NCI-H748 treated with DMSO at 0.1 percent for 48 hours (cell line): ENCODE measurements at regions not wholly inside any gene's neighbourhood (a gene's known extent, or its start where the extent isn't known, plus 50 kb on each side); places are given as distances from the start of the nearest gene placed in this dataset.
"Not testable (repeated sequence)": the region's sequence is repeated elsewhere in the genome, so short reads cannot be mapped to it uniquely, and the experiment has no call there.

ENCODE experiments used
- DNase-seq: peaks from one replicate; lab custom pipeline; 2025; lab: John Stamatoyannopoulos, UW

DNA sequence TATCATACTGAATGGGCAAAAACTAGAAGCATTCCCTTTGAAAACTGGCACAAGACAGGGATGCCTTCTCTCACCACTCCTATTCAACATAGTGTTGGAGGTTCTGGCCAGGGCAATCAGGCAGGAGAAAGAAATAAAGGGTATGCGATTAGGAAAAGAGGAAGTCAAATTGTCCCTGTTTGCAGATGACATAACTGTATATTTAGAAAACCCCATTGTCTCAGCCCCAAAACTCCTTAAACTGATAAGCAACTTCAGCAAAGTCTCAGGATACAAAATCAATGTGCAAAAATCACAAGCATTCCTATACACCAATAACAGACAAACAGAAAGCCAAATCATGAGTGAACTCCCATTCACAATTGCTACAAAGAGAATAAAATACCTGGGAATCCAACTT is 52.5 kb upstream of the CCDC71L start:
- not testable (repeated sequence) for DNase-seq

DNA sequence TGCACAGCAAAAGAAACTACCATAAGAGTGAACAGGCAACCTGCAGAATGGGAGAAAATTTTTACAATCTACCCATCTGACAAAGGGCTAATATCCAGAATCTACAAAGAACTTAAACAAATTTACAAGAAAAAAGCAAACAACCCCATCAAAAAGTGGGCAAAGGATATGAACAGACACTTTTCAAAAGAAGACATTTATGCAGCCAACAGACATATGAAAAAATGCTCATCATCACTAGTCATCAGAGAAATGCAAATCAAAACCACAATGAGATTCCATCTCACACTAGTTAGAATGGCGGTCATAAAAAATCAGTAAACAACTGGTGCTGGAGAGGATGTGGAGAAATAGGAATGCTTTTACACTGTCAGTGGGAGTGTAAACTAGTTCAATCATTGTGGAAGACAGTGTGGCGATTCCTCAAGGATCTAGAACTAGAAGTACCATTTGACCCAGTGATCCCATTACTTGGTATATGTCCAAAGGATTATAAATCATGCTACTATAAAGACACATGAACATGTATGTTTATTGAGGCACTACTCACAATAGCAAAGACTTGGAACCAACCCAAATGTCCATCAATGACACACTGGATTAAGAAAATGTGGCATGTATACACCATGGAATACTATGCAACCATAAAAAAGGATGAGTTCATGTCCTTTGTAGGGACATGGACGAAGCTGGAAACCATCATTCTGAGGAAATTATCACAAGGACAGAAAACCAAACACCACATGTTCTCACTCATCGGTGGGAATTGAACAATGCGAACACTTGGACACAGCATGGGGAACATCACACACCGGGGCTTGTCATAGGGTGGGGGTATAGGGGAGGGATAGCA is 53.9 kb upstream of the CCDC71L start:
- not testable (repeated sequence) for DNase-seq

DNA sequence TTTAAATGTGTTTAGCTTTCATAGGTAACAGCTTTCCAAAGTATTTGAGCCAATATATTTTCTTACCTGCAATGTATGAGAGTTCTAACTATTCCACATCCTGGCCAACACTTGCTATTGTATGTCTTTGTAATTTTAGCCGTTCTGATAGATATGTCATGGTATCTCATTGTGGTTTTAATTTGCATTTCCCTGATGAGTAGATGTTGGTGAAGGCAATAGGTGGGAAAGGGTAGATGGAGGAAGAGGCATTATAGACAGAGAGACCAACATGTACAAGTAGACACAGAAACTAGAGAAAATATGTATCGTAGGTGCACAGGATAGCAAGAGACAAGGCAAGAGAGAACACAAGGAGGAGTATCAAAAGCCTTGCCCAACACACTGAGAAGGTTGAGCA is 54.8 kb upstream of the CCDC71L start:
- no peak for DNase-seq

DNA sequence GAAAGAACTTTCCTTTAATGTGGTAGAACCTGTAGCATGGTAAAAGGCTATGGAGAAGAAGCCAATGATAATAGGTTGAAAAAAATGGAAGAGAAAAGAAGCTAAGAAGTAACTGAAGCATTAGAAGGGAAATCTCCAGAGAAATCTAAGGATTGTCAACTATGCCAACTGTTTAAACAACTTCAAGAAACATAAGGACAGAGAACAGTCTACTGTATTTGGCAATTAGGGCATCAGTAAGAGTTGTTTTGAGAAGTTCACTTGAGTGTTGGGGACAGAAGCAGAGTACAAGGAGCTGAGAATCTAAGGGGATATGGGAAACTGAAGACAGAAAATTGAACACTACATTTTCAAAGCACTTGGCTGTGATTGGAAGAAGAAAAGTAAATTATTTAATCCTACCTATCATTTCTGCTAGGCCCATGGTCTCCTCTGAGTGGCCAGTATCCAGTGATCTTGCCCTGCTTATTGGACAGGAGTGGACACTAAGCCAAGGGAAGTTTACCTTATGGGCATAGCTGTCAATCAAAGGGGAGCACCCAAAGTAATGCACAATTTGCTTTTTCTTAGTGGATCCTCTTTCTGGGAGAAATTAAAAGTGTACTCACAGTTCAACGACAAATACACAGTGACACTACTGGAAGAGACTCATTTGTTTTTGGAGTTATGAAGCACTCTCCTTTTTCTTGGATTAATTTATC is 56.4 kb upstream of the CCDC71L start:
- no peak for DNase-seq

DNA sequence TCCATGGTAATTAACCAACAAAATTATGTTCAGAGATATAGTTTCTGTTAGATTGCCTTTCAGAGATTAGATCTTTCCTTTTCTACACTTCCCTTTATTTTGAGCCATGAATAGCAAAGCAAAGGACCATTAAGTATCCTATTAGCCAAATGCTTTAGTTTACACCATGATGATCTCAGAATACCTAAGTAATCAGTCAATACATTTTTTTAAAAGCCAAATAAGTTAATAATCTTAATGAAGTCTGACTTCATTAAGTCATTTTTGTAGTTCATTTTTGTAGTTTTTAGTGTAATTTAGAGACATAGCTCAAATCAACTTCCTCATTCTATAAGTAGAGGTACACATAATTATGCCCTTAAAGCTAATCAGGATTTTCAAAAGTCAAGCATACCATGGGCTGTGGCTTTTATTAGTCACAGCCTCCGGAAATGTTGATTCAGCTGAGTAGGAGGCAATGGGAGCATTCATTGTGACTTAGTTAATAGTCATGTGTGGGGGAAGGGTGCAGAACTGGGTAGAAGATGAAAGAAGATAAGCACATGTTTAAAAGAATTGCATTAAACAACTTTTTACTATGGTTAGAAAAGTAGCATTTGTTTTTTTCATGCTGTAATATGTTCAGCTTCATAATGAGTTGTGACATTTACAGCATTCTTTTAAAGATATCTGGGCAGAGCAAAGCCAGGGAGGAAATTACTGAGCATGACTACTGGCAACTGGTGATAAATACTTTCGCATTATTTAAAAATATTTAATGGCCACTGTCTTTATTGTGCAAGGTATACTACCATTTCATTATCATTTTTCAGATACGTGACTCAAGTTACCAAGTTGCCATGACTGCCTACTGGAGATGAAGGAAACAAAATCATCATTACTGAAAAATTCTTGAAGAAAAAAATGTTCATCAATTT is 57.3 kb upstream of the CCDC71L start:
- DNase-seq, result peak; percentile 27

DNA sequence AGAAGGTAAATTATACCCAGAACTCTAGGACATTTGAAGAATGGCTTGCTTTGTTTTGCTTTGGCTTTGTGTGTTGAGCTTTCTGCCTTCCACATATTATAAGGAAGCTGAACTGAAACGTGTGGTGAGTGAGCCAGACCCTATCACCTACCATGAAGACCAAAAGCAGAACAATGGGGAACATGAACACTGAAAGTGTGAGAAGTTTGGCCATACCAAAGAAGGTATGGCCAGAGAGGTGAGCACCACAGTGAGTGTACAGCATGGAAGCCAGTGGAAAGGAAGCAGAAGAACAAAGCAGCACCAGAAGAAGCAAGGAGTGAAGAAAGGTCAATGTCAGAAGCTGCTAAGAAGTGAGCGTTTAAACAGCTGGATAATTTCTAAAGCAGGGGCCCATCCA is 59.7 kb upstream of the CCDC71L start:
- no peak for DNase-seq

DNA sequence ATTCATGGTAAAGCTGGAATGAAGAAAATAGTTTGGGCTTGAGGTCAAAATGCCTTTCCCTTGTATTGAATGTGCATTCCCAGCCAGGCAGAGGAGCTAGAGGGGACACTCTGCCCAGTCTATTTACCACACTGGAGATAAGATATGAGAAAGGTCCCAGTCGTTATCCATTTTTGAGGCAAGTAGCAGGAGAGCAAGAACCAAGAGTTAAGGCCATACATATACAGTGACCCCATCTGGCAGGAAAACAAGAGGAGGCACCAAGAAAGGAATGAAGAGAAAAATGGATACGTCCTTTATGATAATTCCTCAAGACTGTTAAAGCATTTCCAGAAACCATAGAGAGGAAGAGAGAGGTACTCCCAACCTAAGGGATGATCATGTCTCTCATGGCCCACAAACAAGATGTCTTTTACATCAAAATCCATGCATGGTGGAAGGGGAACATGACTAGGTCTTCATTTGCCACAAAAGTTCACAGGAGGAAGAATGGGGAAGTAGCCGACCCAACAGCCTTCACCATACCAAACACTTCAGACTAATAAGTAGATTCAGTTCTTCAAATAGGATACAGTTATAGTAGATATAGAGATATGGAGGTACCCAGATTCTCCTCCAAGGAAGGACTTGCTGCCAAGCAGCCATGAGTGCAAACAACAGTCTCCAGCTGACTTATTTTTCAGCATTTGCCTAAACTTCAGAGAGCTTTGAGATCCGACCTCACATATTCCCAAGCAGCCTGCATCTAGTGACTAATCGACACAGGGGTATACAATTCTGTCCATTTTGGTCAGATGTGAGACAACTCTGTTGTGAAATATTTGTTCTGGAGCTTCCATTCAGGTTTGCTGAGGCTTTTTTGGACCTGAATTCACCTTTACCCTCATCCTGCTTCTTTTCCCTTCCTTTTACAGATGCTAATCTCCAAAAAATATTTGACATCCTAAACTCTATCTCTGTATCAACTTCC is 61.1 kb upstream of the CCDC71L start:
- DNase-seq, result no peak

DNA sequence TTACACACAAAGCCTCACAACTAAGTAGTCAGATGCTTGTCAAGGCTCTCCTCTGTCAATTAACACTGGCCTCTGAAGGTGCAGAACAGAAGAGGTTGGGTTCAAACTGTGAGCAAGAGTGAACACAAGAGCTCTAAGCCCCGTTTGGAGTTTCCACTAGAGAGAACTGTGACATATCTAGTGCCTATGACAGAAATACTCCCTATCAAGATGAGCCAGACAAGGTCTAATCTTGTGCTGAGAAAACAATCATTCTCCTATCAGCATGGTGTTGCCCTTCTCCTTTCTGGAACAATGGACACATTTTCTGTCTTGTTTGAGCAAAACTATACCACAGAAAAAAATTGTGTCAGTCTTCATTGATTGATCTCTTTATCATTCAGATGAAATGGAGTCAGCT is 62.4 kb upstream of the CCDC71L start:
- no peak for DNase-seq

DNA sequence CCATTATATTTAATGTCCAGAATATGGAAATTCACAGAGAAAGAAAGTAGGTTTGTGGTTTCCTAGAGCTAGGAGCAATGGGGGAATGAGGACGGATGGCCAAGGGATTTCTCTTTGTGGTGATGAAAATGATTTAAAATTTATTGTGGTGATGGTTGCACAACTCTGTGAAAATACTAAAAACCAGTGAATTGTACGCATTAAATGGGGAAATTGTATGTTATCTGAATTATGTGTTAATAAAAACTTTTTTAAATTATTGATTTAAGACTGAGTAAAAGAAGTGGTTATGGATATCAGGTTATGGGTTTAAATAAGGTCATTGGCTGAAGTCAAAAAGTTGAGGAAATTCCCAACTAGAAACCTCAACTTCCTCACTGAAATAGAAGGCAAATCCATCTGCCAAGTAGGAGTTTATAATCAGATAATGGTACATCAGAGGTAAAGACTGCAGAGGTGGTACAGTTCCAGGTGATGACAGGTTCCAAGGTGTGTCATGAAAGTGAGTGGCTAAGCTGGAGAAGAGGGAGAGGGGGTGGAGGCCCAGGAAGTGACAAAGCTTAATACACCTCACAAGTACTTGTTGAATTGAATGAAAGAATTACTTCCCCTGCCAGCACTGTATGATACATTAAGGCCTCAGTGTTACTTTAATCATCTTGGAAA is 68.9 kb upstream of the CCDC71L start:
- no peak for DNase-seq

DNA sequence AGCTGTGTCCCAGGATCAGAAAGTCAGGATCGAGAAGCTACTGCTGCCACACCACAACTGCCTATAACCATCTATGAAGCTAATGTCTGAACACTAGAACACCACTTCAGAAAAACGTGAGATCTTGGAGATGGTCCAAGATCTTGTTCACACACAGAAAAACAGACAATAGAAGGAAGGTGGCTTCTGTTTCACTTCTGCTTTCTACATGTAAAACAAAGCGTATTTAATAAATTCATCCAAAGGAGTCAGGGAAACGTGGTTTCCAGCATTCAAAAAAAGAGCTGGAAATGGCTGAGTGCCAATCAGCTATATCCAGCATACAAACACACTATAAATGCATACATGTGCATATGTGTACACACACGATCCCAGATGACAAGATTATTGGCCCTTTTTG is 70.2 kb upstream of the CCDC71L start:
- no peak for DNase-seq

DNA sequence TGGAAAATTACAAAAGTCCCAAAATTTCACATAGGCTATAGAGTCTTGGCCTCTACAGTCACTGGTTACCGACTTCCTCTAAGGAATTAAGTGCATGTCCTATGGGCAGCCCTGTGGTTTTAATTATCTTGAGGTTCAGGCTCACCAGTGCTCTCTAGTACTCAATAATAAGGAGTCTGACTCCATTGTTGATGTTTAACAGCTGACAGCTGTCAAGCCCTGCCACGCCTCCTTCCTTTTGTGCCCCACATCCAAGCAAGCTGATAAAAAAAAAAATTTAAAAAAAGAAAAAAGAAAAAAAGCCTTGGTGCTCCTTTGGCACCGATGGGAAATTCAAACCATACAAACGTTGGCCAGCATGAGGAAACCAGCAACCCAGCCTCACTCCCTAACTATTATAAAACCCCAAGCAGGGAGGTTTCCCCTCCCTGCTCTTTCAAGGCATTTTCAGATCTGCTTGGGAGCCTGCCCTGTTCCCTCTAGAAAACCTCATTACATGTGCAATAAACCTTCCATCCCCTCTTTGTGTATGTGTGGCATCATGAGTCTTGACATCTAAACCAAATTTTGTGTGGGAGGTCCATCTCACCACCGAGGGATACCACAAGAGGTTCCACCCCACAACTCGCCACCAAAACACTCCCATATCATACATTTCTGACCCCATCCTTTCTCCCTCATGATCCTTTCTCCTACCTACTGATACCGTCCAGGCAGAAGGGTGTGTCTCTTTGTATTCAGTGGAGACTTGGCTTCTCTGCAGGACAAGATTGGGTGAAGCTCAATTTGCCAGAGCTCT is 70.9 kb upstream of the CCDC71L start:
- no peak for DNase-seq

DNA sequence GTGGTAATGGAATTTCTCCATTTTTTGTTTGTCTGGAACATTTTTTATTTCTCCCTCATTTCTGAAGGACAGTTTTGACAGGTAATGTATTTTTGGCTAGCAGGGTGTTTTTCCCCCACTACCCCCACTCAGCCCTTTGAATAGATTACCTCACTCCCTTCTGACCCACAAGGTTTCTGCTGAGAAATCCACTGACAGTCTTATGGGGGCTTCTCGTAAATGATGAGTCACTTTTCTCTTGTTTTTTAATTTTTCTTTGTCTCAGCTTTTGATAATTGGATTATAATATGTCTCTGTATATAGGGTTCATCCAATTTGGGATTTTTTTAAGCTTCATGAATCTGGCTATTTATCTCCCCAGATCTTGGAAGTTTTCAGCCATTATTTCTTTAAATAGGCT is 74.7 kb upstream of the CCDC71L start:
- DNase-seq, result no peak

DNA sequence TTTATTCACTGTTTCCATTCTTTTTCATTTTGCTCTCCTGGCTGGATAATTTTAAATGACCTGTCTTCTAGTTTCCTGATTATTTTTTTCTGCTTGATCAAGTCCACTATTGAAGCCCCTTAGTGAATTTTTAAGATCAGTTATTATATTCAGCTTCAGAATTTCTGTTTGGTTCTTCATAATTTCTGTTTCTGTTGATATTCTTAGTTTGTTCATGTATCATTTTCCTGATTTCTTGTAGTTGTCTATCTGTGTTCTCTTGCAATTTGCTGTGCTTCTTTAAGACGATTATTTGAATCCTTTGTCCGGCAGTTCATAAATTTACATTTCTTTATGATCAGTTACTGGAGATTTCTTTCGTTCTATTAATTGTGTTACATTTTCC is 75.2 kb upstream of the CCDC71L start:
- no peak for DNase-seq

DNA sequence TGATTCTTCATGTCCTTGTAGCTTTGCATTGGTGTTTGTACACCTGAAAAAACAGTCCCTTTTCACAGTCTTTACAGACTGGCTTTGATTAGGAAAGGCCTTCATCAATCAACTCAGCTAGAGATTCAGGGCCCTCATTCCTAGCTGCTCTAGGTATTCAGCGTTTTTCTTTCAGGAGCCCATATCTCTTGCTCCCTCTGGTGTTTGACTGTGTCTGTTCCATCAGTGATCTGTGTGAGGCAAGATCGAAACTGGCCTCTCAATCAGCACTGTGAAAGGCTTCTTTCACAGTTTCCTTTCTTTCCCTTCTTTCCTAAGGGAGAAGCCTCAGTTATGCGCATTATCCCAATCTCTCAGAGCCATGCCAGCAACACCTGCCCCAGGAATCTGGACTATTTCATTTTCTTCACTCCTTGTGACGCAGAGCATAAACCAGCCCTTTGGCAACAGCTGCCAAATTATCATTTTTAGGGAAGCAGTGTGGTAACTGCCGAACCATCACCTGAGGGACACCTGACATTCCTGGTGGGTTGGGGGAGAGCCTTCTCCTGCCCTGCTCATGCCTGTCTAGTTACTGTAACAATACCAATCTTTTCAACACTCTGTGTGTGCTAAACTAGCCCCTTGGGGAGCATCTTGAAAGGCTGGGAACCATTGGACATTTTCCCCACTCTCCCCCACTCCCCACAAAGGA is 75.7 kb upstream of the CCDC71L start:
- DNase-seq, result peak; percentile 28

DNA sequence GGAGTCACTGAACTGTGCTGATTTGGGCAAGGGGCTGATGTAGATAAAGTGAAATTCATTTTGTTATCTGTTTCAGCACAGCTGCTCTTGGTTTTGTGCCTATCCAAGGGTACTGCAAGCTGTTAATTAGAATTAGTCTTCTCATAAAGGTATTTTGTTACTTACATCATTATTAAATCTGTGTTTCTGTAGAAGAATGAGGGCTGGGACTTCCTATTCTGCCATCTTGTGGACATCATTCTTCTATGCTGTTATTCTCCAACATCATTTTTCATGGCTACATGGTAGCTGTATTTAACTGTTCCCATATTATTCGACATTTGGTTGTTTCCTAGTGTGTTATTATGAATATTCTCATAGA is 76.2 kb upstream of the CCDC71L start:
- DNase-seq, result no peak

DNA sequence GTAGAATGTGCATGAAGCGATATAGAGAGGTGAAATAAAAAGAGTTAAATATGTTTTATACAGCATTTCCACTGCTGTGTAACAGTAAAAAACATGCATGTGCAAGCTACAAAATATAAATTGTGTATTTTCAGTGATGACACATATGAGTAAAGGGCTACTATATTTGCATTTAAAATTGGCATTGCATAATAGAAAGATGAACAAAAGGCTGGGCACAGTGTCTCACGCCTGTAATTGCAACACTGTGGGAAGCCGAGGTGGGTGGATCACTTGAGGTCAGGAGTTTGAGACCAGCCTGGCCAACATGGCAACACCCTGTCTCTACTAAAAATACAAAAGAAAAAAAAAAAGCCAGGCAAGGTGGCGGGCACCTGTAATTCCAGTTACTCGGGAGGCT is 79.8 kb upstream of the CCDC71L start:
- no peak for DNase-seq

DNA sequence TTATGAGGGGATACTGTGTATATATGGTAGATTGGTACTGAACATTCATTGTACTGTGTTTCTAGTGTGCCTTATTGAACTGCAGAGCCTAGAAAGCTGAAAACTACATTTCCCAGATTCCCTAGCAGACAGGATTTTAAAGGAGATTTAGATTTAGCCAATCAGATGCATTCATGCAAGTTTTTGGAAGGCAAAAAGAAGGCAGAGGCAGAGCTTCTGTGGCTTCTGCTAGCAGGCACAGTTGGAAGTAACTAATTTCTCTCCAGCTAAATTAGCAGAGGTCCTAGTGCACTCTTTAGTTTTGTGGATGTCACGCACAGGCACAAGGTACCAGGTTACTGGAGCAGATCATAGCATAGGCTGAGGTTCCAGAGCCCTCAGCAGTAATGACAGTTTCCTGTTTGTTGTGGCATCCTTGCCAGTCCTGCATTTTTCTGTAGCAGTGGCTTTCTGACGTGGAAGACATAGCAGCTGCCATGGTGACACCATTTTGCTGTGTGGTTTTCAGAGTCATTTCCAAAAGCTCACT is 83.7 kb upstream of the CCDC71L start:
- DNase-seq, result no peak

DNA sequence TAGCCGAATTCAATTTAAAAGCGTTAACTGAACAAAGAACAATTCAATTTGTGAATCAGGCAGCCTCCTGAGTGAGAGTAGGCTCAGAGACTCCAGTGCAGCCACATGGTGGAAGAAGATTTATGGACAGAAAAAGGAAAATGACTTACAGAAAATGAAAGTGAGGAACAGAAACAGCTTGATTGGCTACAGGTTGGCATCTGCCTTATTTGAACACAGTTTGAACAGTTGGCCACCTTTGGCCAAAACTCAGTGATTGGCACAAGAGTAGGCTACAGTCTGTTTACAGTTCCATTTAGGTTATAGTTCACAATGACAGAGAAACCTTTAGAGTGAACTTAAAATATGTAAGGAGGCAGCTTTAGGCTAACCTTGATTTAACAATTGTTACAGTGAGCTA is 86.3 kb upstream of the CCDC71L start:
- DNase-seq, result not testable (repeated sequence)

DNA sequence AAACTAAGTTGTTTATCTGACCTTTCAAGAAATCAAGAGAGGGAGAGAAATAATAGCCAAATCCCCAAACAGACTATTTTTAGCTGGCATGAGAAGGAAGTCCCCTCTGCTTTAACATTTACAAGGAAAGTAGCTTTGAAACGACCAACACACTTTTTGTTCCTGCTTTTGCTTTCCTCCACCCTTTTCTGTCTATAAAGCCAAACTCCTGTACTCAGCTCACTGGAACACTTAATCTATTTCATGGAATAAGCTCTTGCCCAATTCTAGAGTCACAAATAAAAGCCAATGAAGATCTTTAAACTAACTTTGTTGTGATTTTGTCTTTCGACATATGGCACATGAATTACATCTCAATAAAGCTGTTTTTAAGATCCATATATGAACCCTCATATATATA is 86.8 kb upstream of the CCDC71L start:
- DNase-seq, result no peak
